Epithelial cell of esophagus (primary cell): ENCODE measurements at regions not wholly inside any gene's neighbourhood (a gene's known extent, or its start where the extent isn't known, plus 50 kb on each side); places are given as distances from the start of the nearest gene placed in this dataset.

ENCODE experiments used
- DNase-seq: peaks from one replicate; pipeline ENCODE4 v3.0.0; 2010; ENCODE audit warnings: low read depth
- H3K4me3 ChIP-seq: 2 replicates; pipeline ENCODE4 v1.5.1; 2011; ENCODE audit warnings: mild to moderate bottlenecking, low read length, control low read depth
- TF ChIP-seq, protein P1 (sequence below): IDR thresholded peaks from 2 replicates; pipeline ENCODE4 v1.5.1; 2011; ENCODE audit warnings: low read depth, mild to moderate bottlenecking, low read length, control low read depth, inconsistent platforms; ENCODE audit not compliant: insufficient read depth; ENCODE audit errors: missing control alignments

DNA sequence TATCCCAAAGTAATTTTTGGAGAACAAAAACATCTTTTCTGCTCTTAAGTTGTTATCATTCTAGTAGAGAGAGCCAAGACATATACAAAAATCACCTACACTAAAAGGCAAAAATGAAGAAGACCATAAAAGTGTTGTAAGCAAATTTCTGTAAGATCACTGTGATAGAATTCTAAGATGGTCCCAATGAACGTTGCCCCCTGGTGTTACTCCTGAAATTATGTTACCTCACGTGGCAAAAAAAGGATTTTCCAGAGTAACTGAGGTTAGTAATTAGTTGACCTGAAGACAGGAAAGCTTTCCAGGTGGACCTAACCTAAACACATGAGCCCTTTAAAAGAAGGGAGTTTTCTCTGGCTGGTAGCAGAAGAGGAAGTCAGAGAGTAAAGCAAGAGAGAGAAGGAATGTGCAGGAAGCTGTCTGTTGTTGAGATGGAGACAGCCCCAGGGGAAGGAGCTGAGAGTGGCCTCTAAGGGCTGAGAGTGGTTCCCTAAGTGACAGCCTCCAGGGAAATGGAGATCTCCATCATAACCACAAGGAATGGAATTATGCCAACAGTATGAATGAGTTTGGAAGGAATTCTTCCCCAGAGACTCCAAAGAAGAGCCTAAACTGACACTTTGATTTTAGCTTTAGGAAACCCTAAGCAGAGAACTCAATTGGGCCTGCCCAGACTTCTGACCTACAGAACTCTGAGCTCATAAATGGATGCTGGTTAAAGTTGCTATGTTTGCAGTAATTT lies 205.9 kb downstream of the CD47 start:
- H3K4me3 ChIP-seq = no peak overlapping the region
- no peak for DNase-seq
- TF ChIP-seq, protein P1, sequence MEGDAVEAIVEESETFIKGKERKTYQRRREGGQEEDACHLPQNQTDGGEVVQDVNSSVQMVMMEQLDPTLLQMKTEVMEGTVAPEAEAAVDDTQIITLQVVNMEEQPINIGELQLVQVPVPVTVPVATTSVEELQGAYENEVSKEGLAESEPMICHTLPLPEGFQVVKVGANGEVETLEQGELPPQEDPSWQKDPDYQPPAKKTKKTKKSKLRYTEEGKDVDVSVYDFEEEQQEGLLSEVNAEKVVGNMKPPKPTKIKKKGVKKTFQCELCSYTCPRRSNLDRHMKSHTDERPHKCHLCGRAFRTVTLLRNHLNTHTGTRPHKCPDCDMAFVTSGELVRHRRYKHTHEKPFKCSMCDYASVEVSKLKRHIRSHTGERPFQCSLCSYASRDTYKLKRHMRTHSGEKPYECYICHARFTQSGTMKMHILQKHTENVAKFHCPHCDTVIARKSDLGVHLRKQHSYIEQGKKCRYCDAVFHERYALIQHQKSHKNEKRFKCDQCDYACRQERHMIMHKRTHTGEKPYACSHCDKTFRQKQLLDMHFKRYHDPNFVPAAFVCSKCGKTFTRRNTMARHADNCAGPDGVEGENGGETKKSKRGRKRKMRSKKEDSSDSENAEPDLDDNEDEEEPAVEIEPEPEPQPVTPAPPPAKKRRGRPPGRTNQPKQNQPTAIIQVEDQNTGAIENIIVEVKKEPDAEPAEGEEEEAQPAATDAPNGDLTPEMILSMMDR = no peak

- no peak overlapping the region for H3K4me3 ChIP-seq
- TF ChIP-seq, protein P1 = no peak
- no peak for DNase-seq
These were observed 206.8 kb downstream of the CD47 start for GRCh38 chr3:107884028-107884427.

DNA sequence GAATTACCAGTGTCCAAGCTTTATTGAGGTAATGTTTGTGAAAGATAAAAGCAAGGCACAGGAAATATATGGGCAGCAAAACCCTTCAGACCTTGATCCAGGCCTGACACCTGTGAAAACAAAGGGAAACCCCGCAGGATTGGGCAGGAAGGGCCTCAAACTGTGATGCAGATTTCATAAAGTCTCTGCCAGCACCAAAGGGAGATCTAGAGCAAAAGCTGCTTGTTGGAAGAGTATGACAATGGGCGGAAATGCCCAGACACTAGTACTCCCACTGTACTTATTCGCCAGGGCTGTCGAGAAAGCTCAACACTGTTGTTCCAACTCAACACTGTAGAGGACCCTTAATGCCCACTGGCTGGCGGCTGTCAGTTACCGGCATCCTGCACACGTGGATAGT lies 207.9 kb downstream of the CD47 start:
- TF ChIP-seq, protein P1 = no peak
- H3K4me3 ChIP-seq = no peak overlapping the region
- DNase-seq = no peak

DNA sequence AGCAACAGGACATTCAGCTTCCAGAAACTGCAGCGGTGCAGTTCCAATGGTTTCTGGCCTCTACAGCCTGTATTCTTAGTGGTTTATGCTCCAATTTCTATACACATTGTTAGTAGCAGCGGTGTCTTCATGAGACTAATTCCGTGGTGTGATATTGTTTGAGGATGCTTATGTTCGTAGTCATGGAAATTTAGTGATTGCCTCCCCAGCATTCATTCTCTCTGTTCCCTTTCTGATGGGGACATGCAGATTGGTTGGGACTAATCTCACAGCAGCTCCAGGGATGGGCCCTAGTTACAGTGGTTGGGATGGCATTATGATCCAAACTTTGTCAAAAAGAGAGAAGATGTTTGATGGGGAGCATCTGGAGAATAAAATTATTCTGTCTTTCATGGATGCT lies 208.6 kb downstream of the CD47 start:
- no peak overlapping the region for H3K4me3 ChIP-seq
- DNase-seq = no peak
- TF ChIP-seq, protein P1 = no peak

GRCh38 chr3:107881509-107881908 lies 209.3 kb downstream of the CD47 start:
- DNase-seq = no peak
- TF ChIP-seq, protein P1 = no peak
- no peak overlapping the region for H3K4me3 ChIP-seq

DNA sequence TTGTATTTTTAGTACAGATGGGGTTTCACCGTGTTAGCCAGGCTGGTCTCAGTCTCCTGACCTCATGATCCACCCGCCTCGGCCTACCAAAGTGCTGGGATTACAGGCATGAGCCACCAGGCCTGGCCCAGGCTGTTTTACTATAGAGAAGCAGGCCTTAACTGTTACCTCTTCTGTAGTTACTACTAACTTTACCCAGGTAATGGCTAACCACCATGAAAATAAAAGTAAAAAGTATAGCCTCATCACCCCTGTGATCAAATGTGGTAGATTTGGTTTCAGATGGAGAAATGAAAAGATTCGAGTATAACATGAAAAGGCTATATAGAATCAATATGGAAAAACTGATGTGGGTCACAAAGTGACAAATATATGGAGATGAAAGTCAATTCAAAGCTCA lies 210.1 kb downstream of the CD47 start:
- TF ChIP-seq, protein P1 = no peak
- H3K4me3 ChIP-seq = no peak overlapping the region
- DNase-seq = no peak

DNA sequence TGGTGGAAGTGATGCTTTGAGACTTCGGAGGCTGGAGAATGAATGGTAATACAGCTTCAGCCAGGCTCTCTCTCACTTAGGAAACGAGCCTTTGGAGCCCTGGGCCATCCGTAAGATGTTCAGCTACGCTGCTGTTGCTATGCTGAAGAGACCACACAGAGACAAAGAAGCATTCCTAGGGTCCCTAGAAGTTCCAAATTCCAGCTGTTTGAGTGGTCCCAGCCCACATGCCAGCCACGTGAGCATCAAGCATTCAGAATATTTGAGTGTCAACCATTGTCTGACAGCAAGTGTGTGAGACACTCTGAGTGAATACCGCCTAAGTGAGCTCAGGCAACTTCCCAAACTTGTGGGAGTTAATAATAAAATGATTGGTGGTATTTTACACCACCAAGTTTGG lies 212.9 kb downstream of the CD47 start:
- no peak for DNase-seq
- TF ChIP-seq, protein P1 = no peak
- no peak overlapping the region for H3K4me3 ChIP-seq
